Left renal pelvis (tissue), 4 donors: ENCODE measurements at regions not wholly inside any gene's neighbourhood (a gene's known extent, or its start where the extent isn't known, plus 50 kb on each side); places are given as distances from the start of the nearest gene placed in this dataset.

Experiments
- DNase-seq, 4 donors: peaks; one replicate each; pipeline ENCODE4 v3.0.0-alpha.2; 2013; ENCODE audit warnings: low read depth in 4 of 4, low spot score in 3 of 4

DNA sequence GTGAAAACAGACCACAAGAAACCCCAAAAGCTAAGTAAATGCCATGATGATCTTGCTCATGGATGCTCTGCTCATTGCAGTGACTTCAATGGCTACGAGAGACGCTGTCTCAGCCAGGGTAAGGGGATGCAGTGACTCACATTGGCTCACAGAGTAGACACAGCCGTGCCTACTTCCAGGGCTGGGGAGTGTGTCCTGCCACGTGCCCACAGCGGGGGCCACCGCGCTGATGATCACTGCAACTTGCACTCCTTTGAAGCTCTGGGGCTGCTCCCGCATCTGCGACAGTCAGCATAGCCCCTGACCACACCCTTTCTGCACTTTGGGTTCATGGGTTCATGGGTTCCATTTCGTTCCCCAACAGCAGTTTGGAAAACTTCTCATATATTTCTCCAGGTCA is 231.4 kb upstream of the RPL38 start:
- no peak for DNase-seq

- no peak for DNase-seq
Observed at GRCh38 chr17:73972901-73973300, 230.6 kb upstream of the RPL38 start.

DNA sequence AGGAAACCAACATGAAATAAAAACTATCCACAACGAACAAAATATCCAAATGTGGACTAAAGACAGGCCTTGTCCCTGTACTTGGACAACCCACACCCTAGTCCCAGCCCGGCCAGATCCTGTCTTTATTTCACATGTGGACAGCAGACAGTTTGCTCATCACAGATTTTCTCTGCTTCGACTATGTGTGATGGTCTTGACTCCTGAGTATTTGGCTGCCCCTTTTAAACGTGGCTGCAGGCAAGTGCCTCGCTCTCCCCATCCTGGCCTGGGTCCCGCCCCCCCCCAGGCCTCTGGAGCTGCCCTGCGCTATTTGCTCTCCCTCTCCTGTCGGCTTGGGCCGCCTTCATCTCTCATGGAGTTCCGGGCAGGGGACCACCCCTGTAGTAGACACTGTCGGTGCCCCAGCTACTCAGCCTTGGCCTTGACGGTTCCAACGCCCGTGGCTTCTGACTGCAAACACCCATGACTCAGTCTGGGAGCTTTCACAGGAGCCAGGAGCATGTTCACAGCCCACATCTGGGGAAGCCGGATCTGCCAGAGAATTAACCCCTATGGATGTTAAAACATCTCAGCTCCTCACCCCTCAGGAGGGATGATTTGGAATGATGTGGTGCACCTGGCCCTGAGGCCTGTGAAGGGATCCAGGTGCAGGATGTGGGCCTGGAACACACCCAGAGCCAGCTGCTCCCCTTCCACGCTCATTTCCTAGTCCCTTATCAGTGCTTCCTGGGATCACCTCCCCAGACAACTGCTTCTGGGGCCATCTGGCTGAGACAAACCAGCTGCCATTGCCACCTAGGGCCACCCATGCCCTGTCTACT is 229.7 kb upstream of the RPL38 start:
- DNase-seq, result no peak

- no peak for DNase-seq
Observed at GRCh38 chr17:73974536-73974935, 228.9 kb upstream of the RPL38 start.

- no peak for DNase-seq
Observed at GRCh38 chr17:73976147-73976546, 227.3 kb upstream of the RPL38 start.

DNA sequence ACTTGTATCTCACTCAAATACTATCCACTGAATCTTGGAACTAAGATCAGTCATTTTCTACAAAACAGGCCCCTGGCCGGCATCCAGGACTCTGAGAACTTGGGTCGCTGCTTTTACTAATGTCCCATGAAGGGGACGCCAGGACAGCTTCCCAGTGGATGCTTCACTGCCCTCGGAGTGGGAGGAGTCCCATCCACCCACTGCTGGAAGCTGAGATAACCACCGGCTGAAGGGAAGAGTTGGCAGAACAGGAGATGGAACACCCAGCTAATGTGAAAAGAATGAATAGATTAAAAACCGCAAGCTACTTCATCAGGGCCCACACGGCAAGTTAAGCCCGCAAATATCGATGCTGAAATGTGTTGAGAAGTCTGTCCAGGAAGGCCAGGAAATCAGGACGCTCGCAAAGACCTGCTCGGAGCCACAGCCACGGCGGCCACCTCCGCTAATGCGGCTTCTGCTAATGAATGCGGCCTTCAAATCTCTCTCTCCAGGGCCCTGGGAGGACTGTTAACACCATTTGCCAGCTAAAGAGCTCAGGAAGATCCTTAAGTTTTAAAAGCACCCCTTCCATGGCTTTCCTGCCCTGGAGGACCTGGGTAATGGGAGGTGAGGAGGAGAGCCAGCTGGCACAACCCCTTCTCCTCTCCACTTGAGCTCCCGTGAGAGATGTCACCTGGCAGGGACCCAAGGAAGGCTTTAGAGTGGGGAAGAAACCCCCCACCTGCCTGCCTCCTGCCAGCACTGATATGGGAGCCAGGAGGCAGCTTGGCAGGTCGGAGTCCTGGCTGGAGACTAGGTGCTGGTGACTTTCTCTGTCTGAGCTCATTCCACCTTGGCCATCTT is 226.6 kb upstream of the RPL38 start:
- DNase-seq, result no peak

GRCh38 chr17:73980517-73980916 is 223.0 kb upstream of the RPL38 start:
- DNase-seq, result no peak

DNA sequence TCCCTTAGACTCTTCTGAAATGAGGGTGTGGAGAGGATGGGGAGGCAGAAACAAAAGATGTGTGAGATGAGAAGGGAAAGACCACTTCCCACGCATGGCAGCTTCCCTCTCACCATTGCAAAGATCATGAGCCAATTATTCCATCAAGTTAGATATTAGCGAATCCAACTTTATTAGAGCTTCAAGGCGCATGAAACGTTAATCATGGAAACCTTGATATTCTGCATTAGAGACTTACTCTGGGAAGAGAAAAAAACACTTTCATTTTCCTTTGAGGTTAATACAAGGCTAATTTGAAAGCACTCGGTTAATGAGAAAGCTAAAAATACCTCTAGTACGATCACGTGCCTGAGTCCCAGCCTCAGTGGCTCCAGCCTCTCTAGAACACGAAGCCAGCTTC is 220.6 kb upstream of the RPL38 start:
- no peak for DNase-seq

DNA sequence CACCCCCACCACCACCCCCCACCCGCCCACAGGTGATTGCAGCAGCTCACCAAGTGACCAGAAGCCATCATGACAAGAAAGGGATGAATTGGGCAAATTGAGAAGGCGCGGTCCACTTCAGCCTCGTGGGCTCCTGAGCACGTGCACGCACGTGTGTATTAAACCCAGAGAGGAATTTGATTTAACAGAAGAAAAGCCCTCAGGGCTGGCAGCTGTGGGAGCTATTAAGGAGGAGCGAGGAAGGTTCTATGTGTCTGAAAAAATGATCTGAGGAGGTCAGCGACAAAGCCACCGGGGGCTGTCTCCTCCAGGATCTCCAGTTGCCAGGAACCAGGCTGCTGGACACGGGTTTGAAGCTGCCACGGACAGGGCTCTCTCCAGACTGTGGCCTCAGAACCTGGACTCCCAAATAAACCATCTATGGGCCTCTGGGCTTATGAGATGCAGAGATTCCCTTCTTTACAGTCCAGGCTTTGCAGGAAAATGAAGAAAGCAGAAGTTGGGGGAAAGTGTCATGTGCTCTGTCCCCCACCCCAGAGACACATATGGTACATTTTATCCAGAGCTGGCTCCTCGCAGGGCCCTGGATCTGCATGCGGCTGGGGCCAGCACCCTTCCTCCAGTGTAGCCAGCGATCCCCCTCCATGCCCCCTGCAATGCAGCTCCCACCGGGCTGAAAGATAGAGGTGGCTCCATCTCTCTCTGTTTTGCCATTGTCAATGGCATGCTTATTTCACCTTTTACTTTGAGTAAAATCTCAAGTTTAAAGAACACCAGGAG is 219.7 kb upstream of the RPL38 start:
- DNase-seq, result no peak

DNA sequence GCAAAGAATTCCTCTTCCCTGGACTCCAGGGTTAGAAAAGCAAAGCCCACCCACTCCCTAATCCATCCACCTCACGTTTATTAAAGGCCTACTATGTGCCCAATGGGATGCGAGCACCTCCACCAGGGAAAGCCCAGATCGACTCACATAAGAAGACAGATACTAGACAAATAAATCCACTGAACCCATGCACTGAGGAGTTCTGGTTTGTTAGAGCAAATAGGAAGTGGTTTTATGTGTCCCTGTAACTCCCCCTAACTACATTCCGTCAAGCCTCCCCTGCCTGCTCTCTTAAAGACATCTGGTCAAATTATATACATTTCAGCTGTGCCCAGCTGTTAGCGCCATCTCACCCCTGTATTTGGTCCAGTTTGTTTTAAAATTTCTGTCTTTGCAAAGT is 218.5 kb upstream of the RPL38 start:
- DNase-seq, result peak; percentile 42 to 70 (median 56)

- no peak for DNase-seq
Observed at GRCh38 chr17:73985466-73986015, 217.9 kb upstream of the RPL38 start.

GRCh38 chr17:73986641-73987177 is 216.8 kb upstream of the RPL38 start:
- DNase-seq, result no peak

DNA sequence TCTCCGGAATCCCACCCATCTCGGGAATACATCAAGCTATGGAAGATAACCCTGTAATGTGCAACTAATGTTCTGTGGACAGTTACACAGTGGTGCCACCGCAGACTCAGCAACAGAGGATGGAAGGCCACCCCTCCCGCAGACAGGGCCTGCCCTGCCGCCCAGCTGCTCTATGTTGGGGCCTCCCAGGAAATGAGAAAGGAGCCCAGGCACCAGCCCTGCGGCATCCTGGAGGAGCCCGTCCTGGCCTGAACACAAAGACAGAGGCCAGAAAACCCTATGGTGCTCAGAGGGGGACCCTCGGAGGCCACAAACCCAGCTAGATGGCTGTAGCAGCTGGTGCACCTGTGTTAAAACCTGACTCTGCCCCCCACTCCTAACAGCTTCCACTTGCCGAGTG is 216.1 kb upstream of the RPL38 start:
- DNase-seq, result no peak

- DNase-seq, result no peak
Observed at GRCh38 chr17:73987845-73988509, 215.5 kb upstream of the RPL38 start.

DNA sequence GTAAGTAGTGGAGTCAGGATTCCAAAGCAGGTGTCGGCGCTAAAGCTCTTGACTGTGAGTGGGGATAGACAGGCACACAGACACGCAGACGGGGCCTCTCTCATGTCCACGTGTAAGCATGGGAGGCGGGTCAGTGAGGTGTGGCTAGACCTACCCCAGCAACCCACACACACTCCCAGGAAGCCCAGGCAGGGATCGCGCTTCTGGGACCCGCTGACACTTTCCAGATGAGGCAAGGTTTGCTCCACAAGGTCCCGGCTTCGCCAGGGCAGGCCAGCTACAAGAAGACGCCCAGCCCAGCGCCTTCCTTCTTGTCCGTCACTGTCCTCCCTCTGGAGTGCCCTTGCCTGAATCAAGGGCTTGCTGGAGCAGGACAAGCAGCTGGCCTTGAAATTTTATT is 213.8 kb upstream of the RPL38 start:
- no peak for DNase-seq

GRCh38 chr17:73990290-73990689 is 213.2 kb upstream of the RPL38 start:
- no peak for DNase-seq

DNA sequence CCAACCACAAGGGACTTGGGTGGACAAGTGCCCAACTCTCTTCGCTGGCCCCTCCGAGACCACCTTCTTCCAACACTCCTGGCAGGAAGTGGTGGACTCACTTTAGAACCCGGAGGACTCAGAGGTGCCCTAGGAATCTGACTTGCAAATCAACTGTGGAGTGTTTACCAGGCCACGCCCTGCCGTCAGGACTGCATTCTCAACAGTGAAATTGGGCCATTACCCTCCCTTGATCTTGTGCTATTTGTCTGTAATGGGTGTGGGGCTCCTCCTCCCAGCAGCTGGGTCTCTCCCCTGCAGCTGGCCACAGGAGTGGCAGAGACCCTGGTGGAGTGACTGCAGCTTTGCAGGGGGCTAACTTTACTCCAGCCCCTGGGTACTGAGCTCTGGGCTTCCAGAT is 212.2 kb upstream of the RPL38 start:
- DNase-seq, result no peak

GRCh38 chr17:73994946-73995345 is 208.5 kb upstream of the RPL38 start:
- DNase-seq, result no peak

GRCh38 chr17:73997059-73997458 is 206.4 kb upstream of the RPL38 start:
- DNase-seq, result no peak

- DNase-seq, result no peak
Observed at GRCh38 chr17:73998249-73998648, 205.2 kb upstream of the RPL38 start.
